Hepatocyte (in vitro differentiated cells): ENCODE measurements at regions not wholly inside any gene's neighbourhood (a gene's known extent, or its start where the extent isn't known, plus 50 kb on each side); places are given as distances from the start of the nearest gene placed in this dataset.

Experiments
- DNase-seq: peaks from one replicate; pipeline ENCODE4 v3.0.0-alpha.2; 2016; ENCODE audit warnings: low spot score
- H2AFZ ChIP-seq: fragments of 200-600 bp; sonication (generic); 2 replicates; pipeline ENCODE4 v1.6.0; 2016; ENCODE audit warnings: antibody characterized with exemption, mild to moderate bottlenecking
- H3K27ac ChIP-seq: fragments of 200-600 bp; sonication (generic); 2 replicates; pipeline ENCODE4 v1.5.1; 2016; ENCODE audit warnings: mild to moderate bottlenecking
- H3K27me3 ChIP-seq: fragments of 200-600 bp; sonication (generic); 2 replicates; pipeline ENCODE4 v1.6.1; 2016
- H3K36me3 ChIP-seq: fragments of 200-600 bp; sonication (generic); replicated peaks from 2 replicates; pipeline ENCODE4 v1.5.1; 2016; ENCODE audit warnings: low read depth; ENCODE audit not compliant: insufficient read depth
- H3K4me1 ChIP-seq: fragments of 200-600 bp; sonication (generic); 2 replicates; pipeline ENCODE4 v1.5.1; 2016; ENCODE audit warnings: mild to moderate bottlenecking, moderate library complexity; ENCODE audit not compliant: insufficient read depth
- H3K4me2 ChIP-seq: fragments of 200-600 bp; sonication (generic); 2 replicates; pipeline ENCODE4 v1.6.0; 2016
- H3K4me3 ChIP-seq: fragments of 200-600 bp; sonication (generic); 2 replicates; pipeline ENCODE4 v1.5.1; 2016; ENCODE audit warnings: mild to moderate bottlenecking
- H3K79me2 ChIP-seq: fragments of 200-600 bp; sonication (generic); 2 replicates; pipeline ENCODE4 v1.6.0; 2017; ENCODE audit warnings: mild to moderate bottlenecking
- H3K9me2 ChIP-seq: fragments of 200-600 bp; sonication (generic); replicated peaks from 2 replicates; pipeline ENCODE4 v1.6.0; 2017; ENCODE audit warnings: mild to moderate bottlenecking; ENCODE audit not compliant: insufficient read depth
- H3K9me3 ChIP-seq: fragments of 200-600 bp; sonication (generic); 2 replicates; pipeline ENCODE4 v1.5.1; 2016; ENCODE audit warnings: low read depth, mild to moderate bottlenecking
- H4K20me1 ChIP-seq: fragments of 200-600 bp; sonication (generic); 2 replicates; pipeline ENCODE4 v1.6.0; 2016; ENCODE audit warnings: mild to moderate bottlenecking; ENCODE audit not compliant: insufficient read depth, poor library complexity, severe bottlenecking
- EZH2 ChIP-seq: fragments of 200-600 bp; sonication (generic); IDR thresholded peaks from 2 replicates; pipeline ENCODE4 v1.6.1; 2016; ENCODE audit warnings: antibody characterized with exemption, mild to moderate bottlenecking, borderline replicate concordance
- EZH2phosphoT487 ChIP-seq: fragments of 200-600 bp; sonication (generic); IDR thresholded peaks from one replicate; pipeline ENCODE4 v1.6.1; 2018; ENCODE audit warnings: antibody characterized with exemption, mild to moderate bottlenecking, low read depth, moderate library complexity; ENCODE audit not compliant: unreplicated experiment, severe bottlenecking
- WGBS: methylation state at CpG from one replicate; pipeline ENCODE4 v1.1.6; 2016; ENCODE audit warnings: low lambda C conversion rate; ENCODE audit errors: missing lambda C conversion rate; 5-methylcytosine and 5-hydroxymethylcytosine counted together
- TF ChIP-seq, protein P1 (sequence below): fragments of 200-600 bp; sonication (generic); IDR thresholded peaks from 2 replicates; pipeline ENCODE4 v1.5.1; 2016; ENCODE audit warnings: antibody characterized with exemption, mild to moderate bottlenecking; ENCODE audit not compliant: poor library complexity

DNA sequence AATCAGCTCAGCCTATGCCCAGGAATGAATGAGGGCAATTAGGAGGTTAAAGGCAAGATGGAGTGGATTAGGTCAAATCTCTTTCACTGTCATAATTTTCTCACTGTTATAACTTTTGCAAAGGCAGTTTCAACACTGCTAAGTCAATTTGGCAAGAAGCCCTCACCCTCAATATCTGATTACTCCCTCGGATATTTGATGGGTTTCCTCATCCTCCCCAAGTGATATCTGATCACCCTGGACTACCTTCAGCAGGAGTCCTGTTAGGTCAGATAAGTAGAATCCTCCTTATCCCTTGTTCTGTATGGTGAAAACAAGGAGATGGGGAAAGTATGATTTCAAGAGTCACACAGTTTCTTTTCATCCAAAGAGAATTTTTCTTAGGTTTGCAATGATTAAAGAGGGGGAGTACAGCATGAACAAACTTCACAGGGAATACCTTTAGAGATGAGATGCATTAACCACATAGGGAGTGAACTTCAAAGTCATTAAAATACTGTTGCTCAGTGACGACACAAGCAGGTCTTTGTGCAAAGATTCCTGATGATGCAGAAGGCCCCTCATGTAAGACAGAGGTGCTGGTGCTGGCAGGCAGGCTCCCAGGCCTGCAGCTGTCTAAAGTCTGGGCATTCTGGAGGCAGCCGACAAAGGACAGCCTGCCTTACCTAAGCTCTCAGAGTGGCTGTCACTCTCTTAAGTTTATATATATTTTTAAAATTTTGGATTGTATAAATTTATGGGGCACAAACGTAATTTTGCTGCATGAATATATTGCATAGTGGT, 75.4 kb upstream of the POM121L12 start:
- no peak for DNase-seq

GRCh38 chr7:52959336-52959735, 76.1 kb upstream of the POM121L12 start:
- TF ChIP-seq, protein P1, sequence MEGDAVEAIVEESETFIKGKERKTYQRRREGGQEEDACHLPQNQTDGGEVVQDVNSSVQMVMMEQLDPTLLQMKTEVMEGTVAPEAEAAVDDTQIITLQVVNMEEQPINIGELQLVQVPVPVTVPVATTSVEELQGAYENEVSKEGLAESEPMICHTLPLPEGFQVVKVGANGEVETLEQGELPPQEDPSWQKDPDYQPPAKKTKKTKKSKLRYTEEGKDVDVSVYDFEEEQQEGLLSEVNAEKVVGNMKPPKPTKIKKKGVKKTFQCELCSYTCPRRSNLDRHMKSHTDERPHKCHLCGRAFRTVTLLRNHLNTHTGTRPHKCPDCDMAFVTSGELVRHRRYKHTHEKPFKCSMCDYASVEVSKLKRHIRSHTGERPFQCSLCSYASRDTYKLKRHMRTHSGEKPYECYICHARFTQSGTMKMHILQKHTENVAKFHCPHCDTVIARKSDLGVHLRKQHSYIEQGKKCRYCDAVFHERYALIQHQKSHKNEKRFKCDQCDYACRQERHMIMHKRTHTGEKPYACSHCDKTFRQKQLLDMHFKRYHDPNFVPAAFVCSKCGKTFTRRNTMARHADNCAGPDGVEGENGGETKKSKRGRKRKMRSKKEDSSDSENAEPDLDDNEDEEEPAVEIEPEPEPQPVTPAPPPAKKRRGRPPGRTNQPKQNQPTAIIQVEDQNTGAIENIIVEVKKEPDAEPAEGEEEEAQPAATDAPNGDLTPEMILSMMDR = no peak
- no peak for TF ChIP-seq EZH2phosphoT487
- TF ChIP-seq EZH2 = no peak
- Histone ChIP-seq H3K27me3 (no peaks in the 10 kb centered on the region), H3K9me2 (no peaks in the 10 kb centered on the region), H3K4me3 (no peak overlapping the region), H4K20me1 (no peaks in the 10 kb centered on the region), H3K36me3 (no peaks in the 10 kb centered on the region), H2AFZ (peak overlapping the region; percentile 15), H3K79me2 (no peaks in the 10 kb centered on the region), H3K9me3 (no peaks in the 10 kb centered on the region), H3K27ac (peak overlapping the region; percentile 20), H3K4me1 (peaks cover 35% of the 10 kb centered on the region), H3K4me2 (no peak overlapping the region)
- WGBS = 68% methylated on average over 1 of the region's 1 CpG
- no peak for DNase-seq

More for the DNA sequence above, 75.4 kb upstream of the POM121L12 start:
- no peak overlapping the region for H3K4me2 ChIP-seq
- no peaks in the 10 kb centered on the region for H3K9me3 ChIP-seq
- H3K79me2 ChIP-seq = no peaks in the 10 kb centered on the region
- H3K4me1 ChIP-seq = peaks cover 35% of the 10 kb centered on the region
- no peaks in the 10 kb centered on the region for H4K20me1 ChIP-seq
- WGBS = 61% methylated on average over 4 of the region's 4 CpGs
- no peak for TF ChIP-seq EZH2phosphoT487
- no peak for TF ChIP-seq EZH2
- TF ChIP-seq, protein P1 = no peak
- no peak overlapping the region for H3K27ac ChIP-seq
- H3K9me2 ChIP-seq = no peaks in the 10 kb centered on the region
- no peaks in the 10 kb centered on the region for H3K36me3 ChIP-seq
- no peak overlapping the region for H2AFZ ChIP-seq
- no peak overlapping the region for H3K4me3 ChIP-seq
- no peaks in the 10 kb centered on the region for H3K27me3 ChIP-seq

DNA sequence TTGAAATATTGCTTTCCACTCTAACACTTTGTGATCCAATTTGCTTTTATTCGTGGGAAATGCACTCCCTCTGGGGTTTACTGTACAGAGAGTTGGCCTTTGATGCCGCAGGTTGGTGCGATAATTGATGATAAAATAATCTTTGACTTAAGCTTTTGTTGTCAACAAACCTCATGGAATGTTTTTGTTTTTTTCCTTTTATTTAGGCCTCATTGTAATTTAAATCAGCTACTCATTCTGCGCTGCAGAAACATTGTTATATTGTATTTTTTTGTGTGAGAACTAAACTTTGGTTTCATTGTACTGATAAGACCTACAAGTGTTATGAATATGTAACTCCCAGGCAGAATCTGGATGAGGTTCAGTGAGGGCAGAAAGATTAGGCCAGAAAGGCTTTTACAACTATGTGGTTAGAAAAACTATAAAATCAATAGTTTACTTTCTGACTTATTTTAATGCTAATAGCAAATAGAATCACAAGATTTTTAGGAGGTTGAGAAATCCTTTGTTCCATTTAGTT, 76.8 kb upstream of the POM121L12 start:
- H3K9me3 ChIP-seq = no peaks in the 10 kb centered on the region
- 68% methylated on average over 4 of the region's 4 CpGs for WGBS
- no peaks in the 10 kb centered on the region for H3K36me3 ChIP-seq
- H3K4me2 ChIP-seq = no peak overlapping the region
- no peaks in the 10 kb centered on the region for H3K27me3 ChIP-seq
- no peak for DNase-seq
- no peak for TF ChIP-seq EZH2
- no peak for TF ChIP-seq EZH2phosphoT487
- TF ChIP-seq, protein P1 = no peak
- H3K79me2 ChIP-seq = no peaks in the 10 kb centered on the region
- H3K4me3 ChIP-seq = no peak overlapping the region
- H2AFZ ChIP-seq = peak overlapping the region; percentile 15
- no peaks in the 10 kb centered on the region for H4K20me1 ChIP-seq
- peaks cover 35% of the 10 kb centered on the region for H3K4me1 ChIP-seq
- H3K9me2 ChIP-seq = no peaks in the 10 kb centered on the region
- H3K27ac ChIP-seq = peak overlapping the region; percentile 20
